GM18519 (cell line): ENCODE measurements at regions not wholly inside any gene's neighbourhood (a gene's known extent, or its start where the extent isn't known, plus 50 kb on each side); places are given as distances from the start of the nearest gene placed in this dataset.

Experiments
- ATAC-seq: cut with Tn5 transposase; IDR thresholded peaks from one replicate; pipeline ENCODE4 v1.9.1; 2021; ENCODE audit warnings: mild to moderate bottlenecking, moderate library complexity; ENCODE audit not compliant: unreplicated experiment, low FRiP score

GRCh38 chr2:8624855-8625398, 56.9 kb upstream of the ID2 start:
- no peak for ATAC-seq

DNA sequence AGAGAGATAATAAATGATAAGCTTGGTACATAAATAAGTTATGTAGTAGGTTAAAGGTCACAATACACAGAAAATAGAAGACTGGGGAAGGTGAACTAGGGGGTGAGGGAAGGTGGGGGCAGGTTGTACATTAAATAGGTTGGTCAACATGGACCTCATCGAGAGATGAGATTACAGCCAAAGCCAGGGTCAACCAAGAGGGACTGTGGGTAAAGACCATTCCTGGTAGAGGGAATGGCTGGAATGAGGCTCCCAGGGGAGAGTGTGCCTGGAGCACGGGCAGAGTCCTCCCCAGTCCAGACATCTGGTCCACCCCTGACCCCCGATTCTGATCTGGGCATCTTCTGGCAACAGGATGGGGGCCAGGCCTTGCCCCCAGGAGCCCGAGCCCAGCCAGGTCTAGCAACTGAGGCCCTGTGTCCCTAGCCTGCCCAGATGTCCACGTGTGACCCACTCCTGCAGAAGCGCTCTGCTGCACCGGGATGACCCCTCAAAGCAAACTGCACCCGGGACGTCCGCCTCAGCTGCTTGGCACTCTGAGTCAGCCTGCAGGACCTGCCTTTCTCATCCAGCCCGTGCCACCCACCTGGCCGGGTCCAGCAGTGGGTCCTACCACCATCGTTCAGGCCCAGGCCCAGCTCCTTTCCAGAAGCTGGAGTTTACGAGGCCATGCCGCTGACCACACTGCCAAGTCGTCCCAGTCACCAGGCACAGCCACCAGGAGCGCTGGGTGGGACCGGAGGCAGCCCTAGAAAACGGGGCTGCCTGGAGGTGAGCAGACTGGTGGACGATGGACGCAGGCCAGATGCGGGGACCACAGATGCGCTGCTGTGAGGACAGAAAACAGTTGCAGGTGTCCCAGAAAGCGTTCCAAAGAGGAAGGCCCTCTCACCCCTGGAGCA, 56.2 kb upstream of the ID2 start:
- ATAC-seq, result no peak

DNA sequence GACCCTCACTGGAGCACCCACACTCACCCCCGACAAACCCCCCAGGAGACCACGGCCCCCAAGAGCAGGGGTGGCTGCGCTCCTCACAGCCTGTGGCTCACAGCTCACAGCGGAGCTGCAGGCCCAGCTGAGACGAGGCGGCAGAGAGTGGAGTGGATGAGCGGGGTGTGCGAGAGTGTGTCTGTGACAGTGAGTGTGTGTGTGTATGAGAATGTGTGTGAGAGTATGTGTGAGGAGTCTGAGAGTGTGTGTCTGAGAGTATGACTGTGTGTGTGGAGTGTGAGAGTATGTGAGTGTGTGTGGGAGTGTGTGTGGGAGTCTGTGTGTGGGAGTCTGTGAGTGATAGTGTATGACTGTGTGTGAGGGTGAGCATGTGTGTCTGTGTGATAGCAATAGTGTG, 55.3 kb upstream of the ID2 start:
- ATAC-seq, result no peak

- ATAC-seq, result no peak
These were observed 54.7 kb upstream of the ID2 start for GRCh38 chr2:8627019-8627691.

DNA sequence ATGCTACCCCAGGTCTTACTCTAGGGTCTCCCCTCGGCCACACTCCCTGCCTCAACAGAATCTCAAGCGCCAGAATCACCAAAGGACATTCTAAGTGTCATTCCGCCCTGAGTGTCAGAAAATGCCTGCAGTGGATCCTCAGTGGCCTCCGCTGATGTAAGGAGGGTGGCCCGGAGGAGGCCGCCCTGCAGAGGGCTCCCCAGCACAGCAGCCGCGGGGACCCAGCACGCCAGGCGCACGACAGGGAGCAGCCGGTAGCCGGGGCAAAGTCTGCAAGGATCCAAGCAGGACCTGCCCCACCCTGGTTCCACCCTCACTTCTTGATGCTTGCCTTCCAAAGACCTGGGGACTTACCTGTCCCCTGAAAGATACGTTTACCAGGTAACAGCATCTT, 54.2 kb upstream of the ID2 start:
- no peak for ATAC-seq

GRCh38 chr2:8628179-8628865, 53.5 kb upstream of the ID2 start:
- ATAC-seq, result no peak

DNA sequence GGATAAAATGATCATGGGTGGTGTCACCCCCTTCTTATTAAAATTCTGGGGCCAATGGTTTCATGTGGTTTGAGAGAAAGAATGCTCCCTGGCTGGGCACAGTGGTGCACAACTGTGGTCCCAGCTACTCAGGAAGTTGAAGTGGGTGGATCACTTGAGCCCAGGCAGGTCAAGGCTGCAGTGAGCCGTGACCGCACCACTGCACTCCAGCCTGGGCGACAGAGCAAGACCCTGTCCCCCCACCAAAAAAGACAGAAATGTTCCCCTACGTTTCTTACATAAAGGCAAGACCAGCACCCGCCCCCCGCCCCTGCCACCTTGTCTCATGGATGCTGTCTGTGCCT, 53.0 kb upstream of the ID2 start:
- ATAC-seq, result no peak

- ATAC-seq, result no peak
These were observed 52.5 kb upstream of the ID2 start for GRCh38 chr2:8629402-8629801.

GRCh38 chr2:8630676-8631464, 51.0 kb upstream of the ID2 start:
- ATAC-seq, result no peak

DNA sequence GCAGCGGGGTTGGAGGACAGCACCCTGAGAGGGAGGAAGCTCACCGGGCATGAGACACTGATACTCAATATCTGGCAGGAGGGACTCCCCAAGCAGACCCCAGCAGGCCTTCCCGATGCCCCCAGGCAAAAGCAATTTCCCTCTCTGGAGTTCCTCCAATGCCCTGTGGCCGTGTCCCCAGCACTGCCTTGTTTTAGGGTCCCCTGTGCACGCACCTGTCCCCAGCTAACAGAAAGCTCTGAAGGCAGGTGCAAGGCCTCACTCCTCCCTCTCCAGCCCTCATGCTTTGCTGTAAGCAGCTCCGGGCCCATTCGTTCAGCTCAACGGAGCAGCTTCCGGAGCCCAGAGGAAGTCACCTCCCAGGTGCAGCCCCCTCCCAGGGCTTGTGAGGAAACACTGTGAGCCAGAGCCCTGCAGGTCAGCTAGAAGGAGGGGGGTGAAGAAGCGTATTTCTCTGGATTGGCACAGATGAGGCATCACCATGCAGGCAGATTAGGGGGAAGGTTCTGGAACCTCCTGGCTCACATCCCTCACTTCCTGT, 50.3 kb upstream of the ID2 start:
- ATAC-seq, result no peak
